ENCODE measurements at regions not wholly inside any gene's neighbourhood (a gene's known extent, or its start where the extent isn't known, plus 50 kb on each side); places are given as distances from the start of the nearest gene placed in this dataset.

DNA sequence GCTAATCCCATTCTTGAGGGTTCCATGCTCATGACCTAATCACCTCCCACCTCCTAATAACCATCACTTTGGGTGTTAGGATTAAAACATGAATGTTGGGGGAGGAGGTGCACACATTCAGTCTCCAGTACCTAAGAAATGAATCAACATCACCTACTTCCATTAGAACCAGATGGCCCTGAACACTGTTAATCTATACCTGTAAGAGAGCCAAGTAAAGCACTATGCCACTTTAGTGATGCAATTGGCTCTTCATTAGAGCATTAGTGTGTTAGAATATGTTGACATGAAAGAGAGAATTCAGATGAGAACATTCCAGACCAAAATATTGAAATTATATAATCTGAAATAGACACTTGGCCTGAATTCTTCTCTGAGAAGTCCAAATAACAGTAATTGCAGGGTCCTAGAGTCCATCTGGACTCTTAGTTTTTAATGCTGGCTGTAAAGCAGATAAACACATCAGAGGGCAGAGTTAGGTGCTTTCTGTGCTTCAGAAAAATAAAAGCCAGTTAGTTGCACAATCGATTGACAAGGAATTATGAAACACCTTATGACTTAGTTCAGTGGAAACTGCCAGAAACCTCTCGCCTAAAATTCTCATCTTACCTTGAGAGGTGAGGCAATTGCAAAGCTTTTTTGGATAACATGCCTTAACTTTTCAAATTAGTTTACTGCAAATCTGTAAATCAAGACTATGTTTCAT is 923.7 kb downstream of the SLC4A3 start:
- H2AFZ ChIP-seq (ENCODE audit: low read length), result no peak overlapping the region
- H3K27ac Mint-ChIP-seq, result no peak overlapping the region
- no CpG with 5 or more reads among the region's 2 CpGs for WGBS (ENCODE audit: extremely low coverage, insufficient read length, low lambda C conversion rate)

More for the DNA sequence above, 923.7 kb downstream of the SLC4A3 start:
- Histone ChIP-seq H4K91ac (ENCODE audit: insufficient read length, low read depth, low read length) (no peak overlapping the region), H3K4me1 (ENCODE audit: insufficient read depth, low read length) (no peaks in the 10 kb centered on the region), H2BK12ac (ENCODE audit: insufficient read length, low read depth, low read length) (no peak overlapping the region), H3K9me3 (ENCODE audit: control insufficient read depth, low read depth, low read length) (no peaks in the 10 kb centered on the region), H3K9ac (ENCODE audit: extremely low read depth, insufficient read length, low read length) (no peak overlapping the region), H4K5ac (ENCODE audit: insufficient read length, low read depth, low read length) (no peak overlapping the region), H2AK5ac (ENCODE audit: insufficient read length, low read length) (no peak overlapping the region), H4K8ac (replicated peaks; ENCODE audit: insufficient read length, low read depth, low read length) (no peak overlapping the region), H3T11ph (ENCODE audit: low read length) (no peak overlapping the region), H3K18ac (ENCODE audit: insufficient read length, low read depth, low read length) (no peak overlapping the region), H3K4me2 (ENCODE audit: insufficient read depth, insufficient read length, low read length) (no peak overlapping the region), H3K27me3 (ENCODE audit: insufficient read depth, low read length) (no peaks in the 10 kb centered on the region), H4K20me1 (ENCODE audit: control insufficient read depth, insufficient read depth, insufficient read length) (no peaks in the 10 kb centered on the region), H3K14ac (ENCODE audit: insufficient read depth, low read length) (no peak overlapping the region), H3K79me1 (ENCODE audit: insufficient read depth, low read depth, low read length, poor library complexity, severe bottlenecking) (no peaks in the 10 kb centered on the region), H2BK120ac (ENCODE audit: low read depth, low read length, poor library complexity, severe bottlenecking) (no peak overlapping the region), H3K23me2 (ENCODE audit: insufficient read length, low read depth, low read length, poor library complexity, severe bottlenecking) (no peaks in the 10 kb centered on the region), H3K4ac (ENCODE audit: low read depth, low read length) (no peak overlapping the region), H3K23ac (ENCODE audit: insufficient read length, low read depth, low read length) (no peak overlapping the region), H2BK15ac (ENCODE audit: low read depth, low read length) (no peak overlapping the region), H2BK20ac (ENCODE audit: low read depth, low read length, poor library complexity, severe bottlenecking) (no peak overlapping the region), H3K79me2 (ENCODE audit: insufficient read depth, low read length) (no peaks in the 10 kb centered on the region), H2BK5ac (ENCODE audit: insufficient read length, low read length) (no peak overlapping the region), H3K27ac (ENCODE audit: insufficient read length, low read depth, low read length) (no peak overlapping the region), H3K56ac (ENCODE audit: insufficient read length, low read depth, low read length) (no peak overlapping the region)
- no peaks in the 10 kb centered on the region for H3K36me3 Mint-ChIP-seq (ENCODE audit: insufficient read depth in 1 of 3, low read depth in 3 of 3)
- no peaks in the 10 kb centered on the region for H3K9me3 Mint-ChIP-seq
- H3K4me3 Mint-ChIP-seq, result no peak overlapping the region
- DNase-seq, result no peak
- no peaks in the 10 kb centered on the region for H3K27me3 Mint-ChIP-seq (ENCODE audit: low read depth)
- H3K4me1 Mint-ChIP-seq, result no peaks in the 10 kb centered on the region
- TF ChIP-seq, protein P1, sequence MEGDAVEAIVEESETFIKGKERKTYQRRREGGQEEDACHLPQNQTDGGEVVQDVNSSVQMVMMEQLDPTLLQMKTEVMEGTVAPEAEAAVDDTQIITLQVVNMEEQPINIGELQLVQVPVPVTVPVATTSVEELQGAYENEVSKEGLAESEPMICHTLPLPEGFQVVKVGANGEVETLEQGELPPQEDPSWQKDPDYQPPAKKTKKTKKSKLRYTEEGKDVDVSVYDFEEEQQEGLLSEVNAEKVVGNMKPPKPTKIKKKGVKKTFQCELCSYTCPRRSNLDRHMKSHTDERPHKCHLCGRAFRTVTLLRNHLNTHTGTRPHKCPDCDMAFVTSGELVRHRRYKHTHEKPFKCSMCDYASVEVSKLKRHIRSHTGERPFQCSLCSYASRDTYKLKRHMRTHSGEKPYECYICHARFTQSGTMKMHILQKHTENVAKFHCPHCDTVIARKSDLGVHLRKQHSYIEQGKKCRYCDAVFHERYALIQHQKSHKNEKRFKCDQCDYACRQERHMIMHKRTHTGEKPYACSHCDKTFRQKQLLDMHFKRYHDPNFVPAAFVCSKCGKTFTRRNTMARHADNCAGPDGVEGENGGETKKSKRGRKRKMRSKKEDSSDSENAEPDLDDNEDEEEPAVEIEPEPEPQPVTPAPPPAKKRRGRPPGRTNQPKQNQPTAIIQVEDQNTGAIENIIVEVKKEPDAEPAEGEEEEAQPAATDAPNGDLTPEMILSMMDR (conservative IDR thresholded peaks at IDR 0.05), result no peak
